A673 (cell line): ENCODE measurements at regions not wholly inside any gene's neighbourhood (a gene's known extent, or its start where the extent isn't known, plus 50 kb on each side); places are given as distances from the start of the nearest gene placed in this dataset.

Source experiments
- BruUV-seq: library from RNA; stranded (reverse); fragments of 400-500 nt; replicated peaks from 2 replicates; lab custom pipeline; 2021; lab: Mats Ljungman, UMichigan
- CTCF ChIA-PET: fragments of 300-600 bp; sonication (Branson Sonifier 250); formaldehyde crosslinking; loops from one replicate; lab custom pipeline; 2022; ENCODE audit warnings: antibody characterized with exemption; lab: Charles Lee
- POLR2A ChIA-PET: fragments of 300-600 bp; sonication (Branson Sonifier 250); formaldehyde crosslinking; loops from one replicate; lab custom pipeline; 2022; ENCODE audit warnings: antibody characterized with exemption; ENCODE audit not compliant: low non-redundant PET; lab: Charles Lee
- DNase-seq: peaks from one replicate; pipeline ENCODE4 v3.0.0-alpha.2; 2015; ENCODE audit warnings: low spot score
- H3K27ac ChIP-seq: fragments of 200-600 bp; sonication (generic); 2 replicates; pipeline ENCODE4 v1.5.1; 2016; ENCODE audit warnings: mixed run types, low read depth, mild to moderate bottlenecking, mixed read lengths, antibody characterized with exemption, low read length; ENCODE audit not compliant: poor library complexity, severe bottlenecking
- H3K27me3 ChIP-seq: fragments of 200-600 bp; sonication (generic); replicated peaks from 2 replicates; pipeline ENCODE4 v1.6.1; 2017; ENCODE audit warnings: mixed run types, low read depth, mild to moderate bottlenecking, mixed read lengths, antibody characterized with exemption, low read length; ENCODE audit not compliant: insufficient read depth, poor library complexity
- H3K36me3 ChIP-seq: fragments of 200-600 bp; sonication (generic); 2 replicates; pipeline ENCODE4 v1.6.1; 2016; ENCODE audit warnings: mixed run types, mild to moderate bottlenecking, mixed read lengths, antibody characterized with exemption, low read length; ENCODE audit not compliant: insufficient read depth, poor library complexity, severe bottlenecking
- H3K4me1 ChIP-seq: fragments of 200-600 bp; sonication (generic); 2 replicates; pipeline ENCODE4 v1.6.1; 2017; ENCODE audit warnings: mixed run types, mild to moderate bottlenecking, mixed read lengths, antibody characterized with exemption, low read length; ENCODE audit not compliant: insufficient read depth, poor library complexity, severe bottlenecking
- H3K4me3 ChIP-seq: fragments of 200-600 bp; sonication (generic); 2 replicates; pipeline ENCODE4 v1.5.1; 2016; ENCODE audit warnings: low read depth, mixed run types, mild to moderate bottlenecking, mixed read lengths, low read length; ENCODE audit not compliant: poor library complexity, severe bottlenecking
- H3K9me3 ChIP-seq: fragments of 200-600 bp; sonication (generic); 2 replicates; pipeline ENCODE4 v1.6.1; 2016; ENCODE audit warnings: mixed run types, low read depth, mild to moderate bottlenecking, mixed read lengths, antibody characterized with exemption, low read length; ENCODE audit not compliant: poor library complexity, severe bottlenecking
- EZH2 ChIP-seq: fragments of 200-600 bp; sonication (generic); IDR thresholded peaks from 2 replicates; pipeline ENCODE4 v1.6.1; 2017; ENCODE audit warnings: borderline replicate concordance, low read depth, mild to moderate bottlenecking, mixed read lengths, antibody characterized with exemption, low read length; ENCODE audit not compliant: poor library complexity, severe bottlenecking
- intact Hi-C: fragments of 100-400 bp; cut with micrococcal nuclease; formaldehyde crosslinking; loops from one replicate; pipeline ENCODE4 v1.10.0; 2022; ENCODE audit not compliant: unreplicated experiment
- TF ChIP-seq, protein P1 (sequence below): fragments of 300-800, 200-600 bp; sonication (generic); conservative IDR thresholded peaks from 2 replicates; pipeline ENCODE4 v1.5.1; 2017; ENCODE audit warnings: low read depth, mild to moderate bottlenecking, antibody characterized with exemption, low read length, moderate library complexity, mixed read lengths

- DNase-seq, result no peak
- Histone ChIP-seq H3K27me3 (no peaks in the 10 kb centered on the region), H3K36me3 (no peaks in the 10 kb centered on the region), H3K4me3 (no peak overlapping the region), H3K9me3 (no peaks in the 10 kb centered on the region), H3K4me1 (no peaks in the 10 kb centered on the region), H3K27ac (no peak overlapping the region)
- ChIA-PET CTCF (no interaction called here), POLR2A (no interaction called here)
- TF ChIP-seq, protein P1, sequence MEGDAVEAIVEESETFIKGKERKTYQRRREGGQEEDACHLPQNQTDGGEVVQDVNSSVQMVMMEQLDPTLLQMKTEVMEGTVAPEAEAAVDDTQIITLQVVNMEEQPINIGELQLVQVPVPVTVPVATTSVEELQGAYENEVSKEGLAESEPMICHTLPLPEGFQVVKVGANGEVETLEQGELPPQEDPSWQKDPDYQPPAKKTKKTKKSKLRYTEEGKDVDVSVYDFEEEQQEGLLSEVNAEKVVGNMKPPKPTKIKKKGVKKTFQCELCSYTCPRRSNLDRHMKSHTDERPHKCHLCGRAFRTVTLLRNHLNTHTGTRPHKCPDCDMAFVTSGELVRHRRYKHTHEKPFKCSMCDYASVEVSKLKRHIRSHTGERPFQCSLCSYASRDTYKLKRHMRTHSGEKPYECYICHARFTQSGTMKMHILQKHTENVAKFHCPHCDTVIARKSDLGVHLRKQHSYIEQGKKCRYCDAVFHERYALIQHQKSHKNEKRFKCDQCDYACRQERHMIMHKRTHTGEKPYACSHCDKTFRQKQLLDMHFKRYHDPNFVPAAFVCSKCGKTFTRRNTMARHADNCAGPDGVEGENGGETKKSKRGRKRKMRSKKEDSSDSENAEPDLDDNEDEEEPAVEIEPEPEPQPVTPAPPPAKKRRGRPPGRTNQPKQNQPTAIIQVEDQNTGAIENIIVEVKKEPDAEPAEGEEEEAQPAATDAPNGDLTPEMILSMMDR, result no peak
- no peak for TF ChIP-seq EZH2
- intact Hi-C loops, result no loop called here
- no TSS peak for BruUV-seq
Measured at GRCh38 chr5:126069329-126069728, 353.9 kb upstream of the GRAMD2B start.

DNA sequence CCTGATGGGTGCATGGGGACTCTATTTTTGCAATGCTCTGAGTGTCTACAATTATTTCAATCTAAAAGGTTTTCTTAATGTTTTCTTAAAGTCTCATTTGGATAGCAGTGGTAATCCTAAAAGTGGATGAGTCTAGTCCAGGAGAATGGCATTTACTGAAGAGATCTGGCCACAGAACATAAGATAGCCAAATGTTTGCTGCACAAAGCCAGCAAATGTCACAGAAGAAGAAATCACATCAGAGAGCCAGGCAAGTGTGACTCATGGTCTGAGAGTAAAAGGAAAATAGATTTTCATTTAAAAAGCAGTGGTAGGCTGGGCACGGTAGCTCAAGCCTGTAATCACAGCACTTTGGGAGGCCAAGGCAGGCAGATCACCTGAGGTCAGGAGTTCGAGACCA, 352.7 kb upstream of the GRAMD2B start:
- Histone ChIP-seq H3K4me1 (no peaks in the 10 kb centered on the region), H3K27ac (no peak overlapping the region), H3K9me3 (no peaks in the 10 kb centered on the region), H3K4me3 (no peak overlapping the region), H3K27me3 (no peaks in the 10 kb centered on the region), H3K36me3 (no peaks in the 10 kb centered on the region)
- TF ChIP-seq EZH2, result no peak
- TF ChIP-seq, protein P1, result no peak
- ChIA-PET POLR2A (no interaction called here), CTCF (no interaction called here)
- no TSS peak for BruUV-seq
- DNase-seq, result no peak
- intact Hi-C loops, result no loop called here

- no peak for DNase-seq
- no peaks in the 10 kb centered on the region for H3K9me3 ChIP-seq
- intact Hi-C loops, result no loop called here
- H3K36me3 ChIP-seq, result no peaks in the 10 kb centered on the region
- BruUV-seq, result no TSS peak
- POLR2A ChIA-PET, result no interaction called here
- H3K4me3 ChIP-seq, result no peak overlapping the region
- CTCF ChIA-PET, result no interaction called here
- H3K27me3 ChIP-seq, result no peaks in the 10 kb centered on the region
- no peak for TF ChIP-seq EZH2
- TF ChIP-seq, protein P1, result no peak
- no peak overlapping the region for H3K27ac ChIP-seq
- H3K4me1 ChIP-seq, result no peaks in the 10 kb centered on the region
Measured at GRCh38 chr5:126074538-126074937, 348.7 kb upstream of the GRAMD2B start.
